DND-41 (cell line): ENCODE measurements at regions not wholly inside any gene's neighbourhood (a gene's known extent, or its start where the extent isn't known, plus 50 kb on each side); places are given as distances from the start of the nearest gene placed in this dataset.

Experiments
- ATAC-seq: fragments of 200-7000 bp; cut with Tn5 transposase; 3 replicates; pipeline ENCODE4 v1.9.1; 2021; ENCODE audit warnings: low read depth; ENCODE audit not compliant: insufficient read depth
- DNase-seq: peaks from one replicate; pipeline ENCODE4 v3.0.0-alpha.2; 2020
- H2AFZ ChIP-seq: 2 replicates; pipeline ENCODE4 v1.6.0; 2012; ENCODE audit warnings: low read depth, low read length
- H3K27ac ChIP-seq: 2 replicates; pipeline ENCODE4 v1.5.1; 2012; ENCODE audit warnings: low read length, inconsistent platforms
- H3K27me3 ChIP-seq: fragments of 200-600 bp; sonication (generic); 2 replicates; pipeline ENCODE4 v1.6.0; 2012; ENCODE audit warnings: low read length, mild to moderate bottlenecking, inconsistent platforms; ENCODE audit not compliant: insufficient read depth, poor library complexity
- H3K36me3 ChIP-seq: 2 replicates; pipeline ENCODE4 v1.5.1; 2012; ENCODE audit warnings: low read length, inconsistent platforms; ENCODE audit not compliant: insufficient read depth
- H3K4me1 ChIP-seq: 2 replicates; pipeline ENCODE4 v1.5.1; 2012; ENCODE audit warnings: mild to moderate bottlenecking, low read length; ENCODE audit not compliant: insufficient read depth
- H3K4me2 ChIP-seq: 2 replicates; pipeline ENCODE4 v1.6.0; 2012; ENCODE audit warnings: mild to moderate bottlenecking, moderate library complexity, low read length, inconsistent platforms; ENCODE audit not compliant: insufficient read depth
- H3K4me3 ChIP-seq, 2 experiments: fragments of 200-600 bp in 1 of 2; shearing (Covaris generic) in 1 of 2; 2 replicates each; pipeline ENCODE4 v1.5.1; 2012 to 2016; ENCODE audit warnings: inconsistent platforms in 2 of 2, low read length in 2 of 2, mild to moderate bottlenecking in 2 of 2, low read depth in 1 of 2, moderate library complexity in 1 of 2
- H3K79me2 ChIP-seq: 2 replicates; pipeline ENCODE4 v1.6.0; 2012; ENCODE audit warnings: low read length, inconsistent platforms; ENCODE audit not compliant: insufficient read depth
- H3K9ac ChIP-seq: 2 replicates; pipeline ENCODE4 v1.6.0; 2012; ENCODE audit warnings: low read depth, mild to moderate bottlenecking, inconsistent platforms, low read length, moderate library complexity
- H3K9me3 ChIP-seq: 2 replicates; pipeline ENCODE4 v1.5.1; 2012; ENCODE audit warnings: low read length, moderate library complexity, mild to moderate bottlenecking, inconsistent platforms; ENCODE audit not compliant: insufficient read depth, severe bottlenecking
- H4K20me1 ChIP-seq: 2 replicates; pipeline ENCODE4 v1.6.0; 2012; ENCODE audit warnings: low read length; ENCODE audit not compliant: insufficient read depth
- EZH2 ChIP-seq: IDR thresholded peaks from 3 replicates; pipeline ENCODE4 v1.6.1; 2012; ENCODE audit warnings: borderline replicate concordance, low read depth, mild to moderate bottlenecking, moderate library complexity, low read length, inconsistent platforms; ENCODE audit not compliant: severe bottlenecking
- TF ChIP-seq, protein P1 (sequence below): IDR thresholded peaks from 2 replicates; pipeline ENCODE4 v1.5.1; 2012; ENCODE audit warnings: borderline replicate concordance, low read length, moderate library complexity, mild to moderate bottlenecking; ENCODE audit not compliant: poor library complexity, severe bottlenecking; ENCODE audit errors: extremely low read depth

DNA sequence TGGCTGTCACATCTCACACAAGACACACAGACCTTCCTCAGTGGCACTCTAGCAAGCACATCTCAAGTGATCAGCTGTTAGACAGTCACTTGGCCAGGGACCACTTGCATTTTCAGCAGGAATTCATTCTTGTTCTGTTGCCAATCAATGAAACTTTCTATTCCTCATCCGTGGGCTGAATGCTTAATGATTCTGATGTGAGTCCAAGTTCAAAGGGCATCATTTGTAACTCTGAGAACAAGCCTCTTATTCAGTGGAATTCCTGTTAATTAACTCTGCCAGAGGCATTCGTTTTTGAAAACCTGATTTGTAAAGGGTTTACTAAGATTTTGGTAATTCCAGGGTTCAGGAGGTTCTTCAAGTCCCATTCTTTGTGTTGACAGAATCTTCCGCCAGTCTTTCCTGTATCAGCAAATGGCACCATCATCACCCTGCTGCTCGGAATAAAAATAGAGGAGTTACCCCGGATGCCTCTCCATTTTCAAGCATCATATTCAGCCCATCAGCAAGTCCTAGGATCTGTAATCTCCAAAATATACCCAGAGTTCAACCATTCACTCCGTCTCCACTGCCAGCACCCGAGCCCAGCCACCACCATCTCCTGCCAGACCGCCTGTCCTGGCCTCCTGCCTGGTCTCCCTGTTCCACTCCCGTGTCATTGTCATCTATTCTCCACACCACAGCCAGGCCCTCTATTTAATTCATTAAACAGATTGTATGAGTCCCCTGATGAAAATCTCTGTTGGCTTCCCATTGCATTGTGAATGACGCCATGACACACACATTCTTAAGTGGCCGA, 473.4 kb downstream of the AACS start:
- no peak for TF ChIP-seq EZH2
- DNase-seq = no peak
- Histone ChIP-seq H3K4me2 (no peak overlapping the region), H4K20me1 (no peaks in the 10 kb centered on the region), H3K4me1 (no peaks in the 10 kb centered on the region), H2AFZ (no peak overlapping the region), H3K79me2 (no peaks in the 10 kb centered on the region), H3K9ac (no peak overlapping the region), H3K27ac (no peak overlapping the region), H3K9me3 (no peaks in the 10 kb centered on the region), H3K36me3 (no peaks in the 10 kb centered on the region), H3K4me3 (no peak overlapping the region), H3K27me3 (no peaks in the 10 kb centered on the region)
- ATAC-seq = no peak

DNA sequence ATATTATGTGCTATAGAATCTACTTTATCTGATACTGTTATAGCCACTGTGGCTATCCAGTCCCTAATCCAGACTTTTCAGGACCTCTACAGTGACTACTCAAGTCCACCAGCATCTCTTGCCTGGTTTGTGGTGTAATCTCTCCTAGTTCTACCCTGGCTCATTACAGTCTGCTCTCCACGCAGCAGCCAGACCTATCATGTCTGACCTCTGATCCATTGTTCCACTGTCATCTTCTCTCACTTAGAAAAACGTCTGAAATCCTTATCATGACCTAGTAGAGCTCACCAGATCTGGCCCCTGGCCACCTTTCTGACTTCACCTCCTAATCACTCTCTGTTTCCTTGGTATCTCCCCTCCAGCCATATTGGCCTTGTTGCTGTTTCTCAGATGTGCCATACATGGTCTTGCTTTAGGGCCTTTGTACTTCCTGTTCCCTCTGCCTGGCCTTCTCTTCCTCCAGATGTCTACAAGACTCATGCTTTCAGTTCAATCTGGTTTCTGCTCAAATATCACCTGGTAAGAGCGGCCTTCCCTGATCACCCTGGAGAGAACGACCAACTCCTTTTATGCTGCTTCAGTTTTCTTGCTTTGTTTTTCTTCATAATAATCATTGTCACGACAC, 475.5 kb downstream of the AACS start:
- TF ChIP-seq EZH2 = no peak
- TF ChIP-seq, protein P1, sequence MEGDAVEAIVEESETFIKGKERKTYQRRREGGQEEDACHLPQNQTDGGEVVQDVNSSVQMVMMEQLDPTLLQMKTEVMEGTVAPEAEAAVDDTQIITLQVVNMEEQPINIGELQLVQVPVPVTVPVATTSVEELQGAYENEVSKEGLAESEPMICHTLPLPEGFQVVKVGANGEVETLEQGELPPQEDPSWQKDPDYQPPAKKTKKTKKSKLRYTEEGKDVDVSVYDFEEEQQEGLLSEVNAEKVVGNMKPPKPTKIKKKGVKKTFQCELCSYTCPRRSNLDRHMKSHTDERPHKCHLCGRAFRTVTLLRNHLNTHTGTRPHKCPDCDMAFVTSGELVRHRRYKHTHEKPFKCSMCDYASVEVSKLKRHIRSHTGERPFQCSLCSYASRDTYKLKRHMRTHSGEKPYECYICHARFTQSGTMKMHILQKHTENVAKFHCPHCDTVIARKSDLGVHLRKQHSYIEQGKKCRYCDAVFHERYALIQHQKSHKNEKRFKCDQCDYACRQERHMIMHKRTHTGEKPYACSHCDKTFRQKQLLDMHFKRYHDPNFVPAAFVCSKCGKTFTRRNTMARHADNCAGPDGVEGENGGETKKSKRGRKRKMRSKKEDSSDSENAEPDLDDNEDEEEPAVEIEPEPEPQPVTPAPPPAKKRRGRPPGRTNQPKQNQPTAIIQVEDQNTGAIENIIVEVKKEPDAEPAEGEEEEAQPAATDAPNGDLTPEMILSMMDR = no peak
- Histone ChIP-seq H3K9me3 (no peaks in the 10 kb centered on the region), H3K79me2 (no peaks in the 10 kb centered on the region), H3K4me2 (no peak overlapping the region), H2AFZ (no peak overlapping the region), H3K4me3 (no peak overlapping the region), H3K27ac (no peak overlapping the region), H3K9ac (no peak overlapping the region), H3K27me3 (no peaks in the 10 kb centered on the region), H3K36me3 (no peaks in the 10 kb centered on the region), H3K4me1 (no peaks in the 10 kb centered on the region), H4K20me1 (no peaks in the 10 kb centered on the region)
- ATAC-seq (no peak), DNase-seq (no peak)

GRCh38 chr12:125544960-125545359, 479.7 kb downstream of the AACS start:
- H2AFZ ChIP-seq = no peak overlapping the region

GRCh38 chr12:125549171-125549570, 483.9 kb downstream of the AACS start:
- Histone ChIP-seq H3K27ac (no peak overlapping the region), H3K36me3 (no peaks in the 10 kb centered on the region), H4K20me1 (no peaks in the 10 kb centered on the region), H3K79me2 (no peaks in the 10 kb centered on the region), H3K4me2 (no peak overlapping the region), H3K4me3 (no peak overlapping the region), H3K4me1 (no peaks in the 10 kb centered on the region), H3K9ac (no peak overlapping the region), H3K27me3 (peaks cover 3% of the 10 kb centered on the region), H2AFZ (no peak overlapping the region), H3K9me3 (no peaks in the 10 kb centered on the region)
- no peak for DNase-seq
- TF ChIP-seq, protein P1 = no peak
- TF ChIP-seq EZH2 = no peak
- ATAC-seq = no peak

More at GRCh38 chr12:125544960-125545359, 479.7 kb downstream of the AACS start:
- H3K4me3 ChIP-seq = no peak overlapping the region
- ATAC-seq (no peak), DNase-seq (no peak)
- no peaks in the 10 kb centered on the region for H3K36me3 ChIP-seq
- no peak overlapping the region for H3K4me2 ChIP-seq
- H3K79me2 ChIP-seq = no peaks in the 10 kb centered on the region
- no peak overlapping the region for H3K9ac ChIP-seq
- no peaks in the 10 kb centered on the region for H3K4me1 ChIP-seq
- H3K27ac ChIP-seq = no peak overlapping the region
- H3K27me3 ChIP-seq = peaks cover 3% of the 10 kb centered on the region
- H4K20me1 ChIP-seq = no peaks in the 10 kb centered on the region
- TF ChIP-seq EZH2 = no peak
- TF ChIP-seq, protein P1 = no peak
- H3K9me3 ChIP-seq = no peaks in the 10 kb centered on the region
